WTC11 (cell line): ENCODE measurements at regions not wholly inside any gene's neighbourhood (a gene's known extent, or its start where the extent isn't known, plus 50 kb on each side); places are given as distances from the start of the nearest gene placed in this dataset.

Experiments used
- ATAC-seq: fragments of 200-7000 bp; cut with Tn5 transposase; 2 replicates; pipeline ENCODE4 v1.10.0; 2021; ENCODE audit warnings: mild to moderate bottlenecking, moderate library complexity
- CTCF ChIA-PET: fragments of 300-600 bp; sonication (Branson Sonifier 250); formaldehyde crosslinking; loops from one replicate; lab custom pipeline; 2021; ENCODE audit warnings: antibody characterized with exemption; lab: Charles Lee
- POLR2A ChIA-PET: fragments of 350-600 bp; sonication (Branson Sonifier 250); formaldehyde crosslinking; loops from one replicate; lab custom pipeline; 2021; ENCODE audit warnings: antibody characterized with exemption; lab: Charles Lee
- DNase-seq: peaks from one replicate; pipeline ENCODE4 v3.0.0; 2021; ENCODE audit warnings: low spot score
- H3K27ac Mint-ChIP-seq: 2 replicates; pipeline ENCODE4 v1.8.0; 2021; ENCODE audit warnings: mixed read lengths
- H3K27me3 Mint-ChIP-seq: 2 replicates; pipeline ENCODE4 v1.8.0; 2021; ENCODE audit warnings: low read depth, mild to moderate bottlenecking, moderate library complexity, mixed read lengths
- H3K36me3 Mint-ChIP-seq: 2 replicates; pipeline ENCODE4 v1.8.0; 2021; ENCODE audit warnings: mixed read lengths
- H3K4me1 Mint-ChIP-seq: 2 replicates; pipeline ENCODE4 v1.8.0; 2022; ENCODE audit warnings: mixed read lengths
- H3K4me3 Mint-ChIP-seq: 2 replicates; pipeline ENCODE4 v1.8.0; 2021; ENCODE audit warnings: mild to moderate bottlenecking, moderate library complexity, mixed read lengths
- H3K9me3 Mint-ChIP-seq: 2 replicates; pipeline ENCODE4 v1.8.0; 2021; ENCODE audit warnings: mixed read lengths
- JAZF1 ChIP-seq: fragments of 250-450 bp; sonication (Bioruptor Pico); IDR thresholded peaks from 2 replicates; pipeline ENCODE4 v1.9.0; 2021; ENCODE audit warnings: moderate library complexity, mild to moderate bottlenecking, inconsistent platforms
- KAT7 ChIP-seq: sonication (generic); formaldehyde crosslinking; IDR thresholded peaks from 2 replicates; pipeline ENCODE4 v1.8.1; 2023; ENCODE audit warnings: missing genetic modification reagents, mild to moderate bottlenecking, borderline replicate concordance
- MAX ChIP-seq: sonication (generic); formaldehyde crosslinking; IDR thresholded peaks from 2 replicates; pipeline ENCODE4 v1.8.0; 2022; ENCODE audit warnings: mild to moderate bottlenecking, missing genetic modification reagents
- NFYB ChIP-seq: sonication (generic); formaldehyde crosslinking; conservative IDR thresholded peaks from 2 replicates; pipeline ENCODE4 v1.8.0; 2022; ENCODE audit warnings: low read depth, missing genetic modification reagents
- NR1H2 ChIP-seq: sonication (generic); formaldehyde crosslinking; IDR thresholded peaks from 2 replicates; pipeline ENCODE4 v1.9.0; 2021; ENCODE audit warnings: mild to moderate bottlenecking, moderate library complexity, missing genetic modification reagents
- OVOL2 ChIP-seq: fragments of 250-450 bp; sonication (Bioruptor Pico); IDR thresholded peaks from 2 replicates; pipeline ENCODE4 v1.9.0; 2021; ENCODE audit warnings: mild to moderate bottlenecking, borderline replicate concordance
- RELA ChIP-seq: sonication (generic); formaldehyde crosslinking; IDR thresholded peaks from 2 replicates; pipeline ENCODE4 v1.8.1; 2022; ENCODE audit warnings: missing genetic modification reagents, mild to moderate bottlenecking, borderline replicate concordance
- SMAD3 ChIP-seq: sonication (generic); formaldehyde crosslinking; IDR thresholded peaks from 2 replicates; pipeline ENCODE4 v1.8.0; 2022; ENCODE audit warnings: missing genetic modification reagents, mild to moderate bottlenecking, borderline replicate concordance
- SMAD4 ChIP-seq: sonication (generic); formaldehyde crosslinking; IDR thresholded peaks from 2 replicates; pipeline ENCODE4 v1.8.0; 2022; ENCODE audit warnings: mild to moderate bottlenecking, missing genetic modification reagents
- USF1 ChIP-seq: sonication (generic); formaldehyde crosslinking; IDR thresholded peaks from 2 replicates; pipeline ENCODE4 v1.8.0; 2022; ENCODE audit warnings: mild to moderate bottlenecking, missing genetic modification reagents
- ZBTB21 ChIP-seq: sonication (generic); formaldehyde crosslinking; IDR thresholded peaks from 2 replicates; pipeline ENCODE4 v1.8.1; 2023; ENCODE audit warnings: mild to moderate bottlenecking, missing genetic modification reagents, borderline replicate concordance
- ZNF416 ChIP-seq: fragments of 250-450 bp; sonication (Bioruptor Pico); IDR thresholded peaks from 2 replicates; pipeline ENCODE4 v1.9.0; 2021; ENCODE audit warnings: mild to moderate bottlenecking, inconsistent platforms
- TF ChIP-seq, protein P1 (sequence below): fragments of 250-450 bp; sonication (Bioruptor Pico); IDR thresholded peaks from 2 replicates; pipeline ENCODE4 v1.9.0; 2021; ENCODE audit warnings: moderate library complexity, mild to moderate bottlenecking, inconsistent platforms, borderline replicate concordance
- TF ChIP-seq, protein P2 (sequence below): sonication (generic); formaldehyde crosslinking; IDR thresholded peaks from 2 replicates; pipeline ENCODE4 v1.8.1; 2023; ENCODE audit warnings: mild to moderate bottlenecking, missing genetic modification reagents, moderate library complexity
- TF ChIP-seq, protein P3 (sequence below): sonication (generic); formaldehyde crosslinking; IDR thresholded peaks from 2 replicates; pipeline ENCODE4 v1.8.0; 2023; ENCODE audit warnings: missing genetic modification reagents, mild to moderate bottlenecking, borderline replicate concordance
- TF ChIP-seq, protein P4 (sequence below): sonication (generic); formaldehyde crosslinking; IDR thresholded peaks from 2 replicates; pipeline ENCODE4 v1.8.1; 2023; ENCODE audit warnings: mild to moderate bottlenecking, missing genetic modification reagents
- TF ChIP-seq, protein P5 (sequence below): sonication (generic); formaldehyde crosslinking; IDR thresholded peaks from 2 replicates; pipeline ENCODE4 v1.8.1; 2022; ENCODE audit warnings: low read depth, missing genetic modification reagents, borderline replicate concordance
- TF ChIP-seq, protein P6 (sequence below): sonication (generic); formaldehyde crosslinking; IDR thresholded peaks from 2 replicates; pipeline ENCODE4 v1.8.1; 2022; ENCODE audit warnings: low read depth, mild to moderate bottlenecking, moderate library complexity, missing genetic modification reagents, borderline replicate concordance
- TF ChIP-seq, protein P7 (sequence below): sonication (generic); formaldehyde crosslinking; IDR thresholded peaks from 2 replicates; pipeline ENCODE4 v1.8.1; 2023; ENCODE audit warnings: mild to moderate bottlenecking, missing genetic modification reagents, borderline replicate concordance

DNA sequence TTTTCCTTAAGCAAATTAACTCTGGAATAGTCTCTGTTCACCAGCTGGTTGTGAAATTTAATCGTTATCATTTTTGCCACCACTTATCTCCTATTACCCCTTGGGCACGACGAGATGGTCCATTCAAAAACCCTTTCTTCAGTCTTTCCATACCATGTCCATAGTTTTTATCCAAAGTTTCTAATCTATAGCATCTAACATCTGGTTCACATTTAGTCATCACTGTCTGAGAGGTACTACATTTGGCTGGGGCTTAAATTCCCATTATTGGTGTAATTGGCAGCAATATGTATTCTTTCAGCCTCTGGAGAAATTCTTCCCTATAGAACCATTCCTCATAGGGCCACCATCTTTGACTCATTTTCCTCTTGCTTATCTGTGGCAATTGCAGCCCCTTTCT lies 163.5 kb downstream of the CCER1 start (continued):
- TF ChIP-seq, protein P1, sequence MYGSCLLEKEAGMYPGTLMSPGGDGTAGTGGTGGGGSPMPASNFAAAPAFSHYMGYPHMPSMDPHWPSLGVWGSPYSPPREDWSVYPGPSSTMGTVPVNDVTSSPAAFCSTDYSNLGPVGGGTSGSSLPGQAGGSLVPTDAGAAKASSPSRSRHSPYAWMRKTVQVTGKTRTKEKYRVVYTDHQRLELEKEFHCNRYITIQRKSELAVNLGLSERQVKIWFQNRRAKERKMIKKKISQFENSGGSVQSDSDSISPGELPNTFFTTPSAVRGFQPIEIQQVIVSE (CRISPR knock-in tag) = no peak
- TF ChIP-seq, protein P2, sequence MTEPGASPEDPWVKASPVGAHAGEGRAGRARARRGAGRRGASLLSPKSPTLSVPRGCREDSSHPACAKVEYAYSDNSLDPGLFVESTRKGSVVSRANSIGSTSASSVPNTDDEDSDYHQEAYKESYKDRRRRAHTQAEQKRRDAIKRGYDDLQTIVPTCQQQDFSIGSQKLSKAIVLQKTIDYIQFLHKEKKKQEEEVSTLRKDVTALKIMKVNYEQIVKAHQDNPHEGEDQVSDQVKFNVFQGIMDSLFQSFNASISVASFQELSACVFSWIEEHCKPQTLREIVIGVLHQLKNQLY (CRISPR knock-in tag) = no peak
- no peak for TF ChIP-seq SMAD3 (CRISPR knock-in tag)
- no peak for TF ChIP-seq RELA (CRISPR knock-in tag)
- TF ChIP-seq, protein P3, sequence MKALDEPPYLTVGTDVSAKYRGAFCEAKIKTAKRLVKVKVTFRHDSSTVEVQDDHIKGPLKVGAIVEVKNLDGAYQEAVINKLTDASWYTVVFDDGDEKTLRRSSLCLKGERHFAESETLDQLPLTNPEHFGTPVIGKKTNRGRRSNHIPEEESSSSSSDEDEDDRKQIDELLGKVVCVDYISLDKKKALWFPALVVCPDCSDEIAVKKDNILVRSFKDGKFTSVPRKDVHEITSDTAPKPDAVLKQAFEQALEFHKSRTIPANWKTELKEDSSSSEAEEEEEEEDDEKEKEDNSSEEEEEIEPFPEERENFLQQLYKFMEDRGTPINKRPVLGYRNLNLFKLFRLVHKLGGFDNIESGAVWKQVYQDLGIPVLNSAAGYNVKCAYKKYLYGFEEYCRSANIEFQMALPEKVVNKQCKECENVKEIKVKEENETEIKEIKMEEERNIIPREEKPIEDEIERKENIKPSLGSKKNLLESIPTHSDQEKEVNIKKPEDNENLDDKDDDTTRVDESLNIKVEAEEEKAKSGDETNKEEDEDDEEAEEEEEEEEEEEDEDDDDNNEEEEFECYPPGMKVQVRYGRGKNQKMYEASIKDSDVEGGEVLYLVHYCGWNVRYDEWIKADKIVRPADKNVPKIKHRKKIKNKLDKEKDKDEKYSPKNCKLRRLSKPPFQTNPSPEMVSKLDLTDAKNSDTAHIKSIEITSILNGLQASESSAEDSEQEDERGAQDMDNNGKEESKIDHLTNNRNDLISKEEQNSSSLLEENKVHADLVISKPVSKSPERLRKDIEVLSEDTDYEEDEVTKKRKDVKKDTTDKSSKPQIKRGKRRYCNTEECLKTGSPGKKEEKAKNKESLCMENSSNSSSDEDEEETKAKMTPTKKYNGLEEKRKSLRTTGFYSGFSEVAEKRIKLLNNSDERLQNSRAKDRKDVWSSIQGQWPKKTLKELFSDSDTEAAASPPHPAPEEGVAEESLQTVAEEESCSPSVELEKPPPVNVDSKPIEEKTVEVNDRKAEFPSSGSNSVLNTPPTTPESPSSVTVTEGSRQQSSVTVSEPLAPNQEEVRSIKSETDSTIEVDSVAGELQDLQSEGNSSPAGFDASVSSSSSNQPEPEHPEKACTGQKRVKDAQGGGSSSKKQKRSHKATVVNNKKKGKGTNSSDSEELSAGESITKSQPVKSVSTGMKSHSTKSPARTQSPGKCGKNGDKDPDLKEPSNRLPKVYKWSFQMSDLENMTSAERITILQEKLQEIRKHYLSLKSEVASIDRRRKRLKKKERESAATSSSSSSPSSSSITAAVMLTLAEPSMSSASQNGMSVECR (CRISPR knock-in tag) = no peak
- TF ChIP-seq NFYB (CRISPR knock-in tag) = no peak
- TF ChIP-seq, protein P4, sequence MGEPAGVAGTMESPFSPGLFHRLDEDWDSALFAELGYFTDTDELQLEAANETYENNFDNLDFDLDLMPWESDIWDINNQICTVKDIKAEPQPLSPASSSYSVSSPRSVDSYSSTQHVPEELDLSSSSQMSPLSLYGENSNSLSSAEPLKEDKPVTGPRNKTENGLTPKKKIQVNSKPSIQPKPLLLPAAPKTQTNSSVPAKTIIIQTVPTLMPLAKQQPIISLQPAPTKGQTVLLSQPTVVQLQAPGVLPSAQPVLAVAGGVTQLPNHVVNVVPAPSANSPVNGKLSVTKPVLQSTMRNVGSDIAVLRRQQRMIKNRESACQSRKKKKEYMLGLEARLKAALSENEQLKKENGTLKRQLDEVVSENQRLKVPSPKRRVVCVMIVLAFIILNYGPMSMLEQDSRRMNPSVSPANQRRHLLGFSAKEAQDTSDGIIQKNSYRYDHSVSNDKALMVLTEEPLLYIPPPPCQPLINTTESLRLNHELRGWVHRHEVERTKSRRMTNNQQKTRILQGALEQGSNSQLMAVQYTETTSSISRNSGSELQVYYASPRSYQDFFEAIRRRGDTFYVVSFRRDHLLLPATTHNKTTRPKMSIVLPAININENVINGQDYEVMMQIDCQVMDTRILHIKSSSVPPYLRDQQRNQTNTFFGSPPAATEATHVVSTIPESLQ = no peak
- no peak for TF ChIP-seq ZNF416 (CRISPR knock-in tag)
- TF ChIP-seq, all 79 proteins: peak for 0

GRCh38 chr12:90790747-90791146 lies 164.2 kb downstream of the CCER1 start:
- no peaks in the 10 kb centered on the region for H3K36me3 Mint-ChIP-seq
- no peaks in the 10 kb centered on the region for H3K27me3 Mint-ChIP-seq
- DNase-seq (no peak), ATAC-seq (no peak)
- POLR2A ChIA-PET = interaction anchor here (0.6 kb wide), 1 partner anchor 79 kb away, joined by 6 read pairs; no protein-coding TSS in a partner anchor
- H3K4me3 Mint-ChIP-seq = no peak overlapping the region
- H3K9me3 Mint-ChIP-seq = peaks cover 17% of the 10 kb centered on the region
- no peak overlapping the region for H3K27ac Mint-ChIP-seq
- CTCF ChIA-PET = no interaction called here
- no peaks in the 10 kb centered on the region for H3K4me1 Mint-ChIP-seq
- TF ChIP-seq NR1H2 (CRISPR knock-in tag) = no peak
- TF ChIP-seq, protein P5, sequence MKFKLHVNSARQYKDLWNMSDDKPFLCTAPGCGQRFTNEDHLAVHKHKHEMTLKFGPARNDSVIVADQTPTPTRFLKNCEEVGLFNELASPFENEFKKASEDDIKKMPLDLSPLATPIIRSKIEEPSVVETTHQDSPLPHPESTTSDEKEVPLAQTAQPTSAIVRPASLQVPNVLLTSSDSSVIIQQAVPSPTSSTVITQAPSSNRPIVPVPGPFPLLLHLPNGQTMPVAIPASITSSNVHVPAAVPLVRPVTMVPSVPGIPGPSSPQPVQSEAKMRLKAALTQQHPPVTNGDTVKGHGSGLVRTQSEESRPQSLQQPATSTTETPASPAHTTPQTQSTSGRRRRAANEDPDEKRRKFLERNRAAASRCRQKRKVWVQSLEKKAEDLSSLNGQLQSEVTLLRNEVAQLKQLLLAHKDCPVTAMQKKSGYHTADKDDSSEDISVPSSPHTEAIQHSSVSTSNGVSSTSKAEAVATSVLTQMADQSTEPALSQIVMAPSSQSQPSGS (CRISPR knock-in tag) = no peak
- TF ChIP-seq, protein P6, sequence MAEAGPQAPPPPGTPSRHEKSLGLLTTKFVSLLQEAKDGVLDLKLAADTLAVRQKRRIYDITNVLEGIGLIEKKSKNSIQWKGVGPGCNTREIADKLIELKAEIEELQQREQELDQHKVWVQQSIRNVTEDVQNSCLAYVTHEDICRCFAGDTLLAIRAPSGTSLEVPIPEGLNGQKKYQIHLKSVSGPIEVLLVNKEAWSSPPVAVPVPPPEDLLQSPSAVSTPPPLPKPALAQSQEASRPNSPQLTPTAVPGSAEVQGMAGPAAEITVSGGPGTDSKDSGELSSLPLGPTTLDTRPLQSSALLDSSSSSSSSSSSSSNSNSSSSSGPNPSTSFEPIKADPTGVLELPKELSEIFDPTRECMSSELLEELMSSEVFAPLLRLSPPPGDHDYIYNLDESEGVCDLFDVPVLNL (CRISPR knock-in tag) = no peak
- TF ChIP-seq, protein P7, sequence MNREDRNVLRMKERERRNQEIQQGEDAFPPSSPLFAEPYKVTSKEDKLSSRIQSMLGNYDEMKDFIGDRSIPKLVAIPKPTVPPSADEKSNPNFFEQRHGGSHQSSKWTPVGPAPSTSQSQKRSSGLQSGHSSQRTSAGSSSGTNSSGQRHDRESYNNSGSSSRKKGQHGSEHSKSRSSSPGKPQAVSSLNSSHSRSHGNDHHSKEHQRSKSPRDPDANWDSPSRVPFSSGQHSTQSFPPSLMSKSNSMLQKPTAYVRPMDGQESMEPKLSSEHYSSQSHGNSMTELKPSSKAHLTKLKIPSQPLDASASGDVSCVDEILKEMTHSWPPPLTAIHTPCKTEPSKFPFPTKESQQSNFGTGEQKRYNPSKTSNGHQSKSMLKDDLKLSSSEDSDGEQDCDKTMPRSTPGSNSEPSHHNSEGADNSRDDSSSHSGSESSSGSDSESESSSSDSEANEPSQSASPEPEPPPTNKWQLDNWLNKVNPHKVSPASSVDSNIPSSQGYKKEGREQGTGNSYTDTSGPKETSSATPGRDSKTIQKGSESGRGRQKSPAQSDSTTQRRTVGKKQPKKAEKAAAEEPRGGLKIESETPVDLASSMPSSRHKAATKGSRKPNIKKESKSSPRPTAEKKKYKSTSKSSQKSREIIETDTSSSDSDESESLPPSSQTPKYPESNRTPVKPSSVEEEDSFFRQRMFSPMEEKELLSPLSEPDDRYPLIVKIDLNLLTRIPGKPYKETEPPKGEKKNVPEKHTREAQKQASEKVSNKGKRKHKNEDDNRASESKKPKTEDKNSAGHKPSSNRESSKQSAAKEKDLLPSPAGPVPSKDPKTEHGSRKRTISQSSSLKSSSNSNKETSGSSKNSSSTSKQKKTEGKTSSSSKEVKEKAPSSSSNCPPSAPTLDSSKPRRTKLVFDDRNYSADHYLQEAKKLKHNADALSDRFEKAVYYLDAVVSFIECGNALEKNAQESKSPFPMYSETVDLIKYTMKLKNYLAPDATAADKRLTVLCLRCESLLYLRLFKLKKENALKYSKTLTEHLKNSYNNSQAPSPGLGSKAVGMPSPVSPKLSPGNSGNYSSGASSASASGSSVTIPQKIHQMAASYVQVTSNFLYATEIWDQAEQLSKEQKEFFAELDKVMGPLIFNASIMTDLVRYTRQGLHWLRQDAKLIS (CRISPR knock-in tag) = no peak
- no peak for TF ChIP-seq JAZF1 (CRISPR knock-in tag)
- no peak for TF ChIP-seq KAT7 (CRISPR knock-in tag)
- TF ChIP-seq, protein P2 (CRISPR knock-in tag) = no peak
- TF ChIP-seq MAX = no peak
- no peak for TF ChIP-seq ZBTB21 (CRISPR knock-in tag)
- TF ChIP-seq USF1 (CRISPR knock-in tag) = no peak
- TF ChIP-seq OVOL2 (CRISPR knock-in tag) = no peak
- TF ChIP-seq SMAD4 (CRISPR knock-in tag) = no peak
